T-helper 17 cell (primary cell): ENCODE measurements at regions not wholly inside any gene's neighbourhood (a gene's known extent, or its start where the extent isn't known, plus 50 kb on each side); places are given as distances from the start of the nearest gene placed in this dataset.

Source experiments
- ATAC-seq: fragments of 150-1000 bp; cut with Tn5 transposase; 2 replicates; pipeline ENCODE4 v1.10.0; 2021; ENCODE audit warnings: mild to moderate bottlenecking, moderate library complexity
- DNase-seq, 3 donors: peaks; one replicate each; pipeline versions ENCODE4 v3.0.0 to v3.0.0-alpha.2; 2020 to 2021
- H3K9me3 ChIP-seq: one replicate; pipeline ENCODE4 v1.7.0; 2013; ENCODE audit warnings: low read length, mild to moderate bottlenecking; ENCODE audit not compliant: control insufficient read depth, poor library complexity, severe bottlenecking
- H3K27ac Mint-ChIP-seq: one replicate; pipeline ENCODE4 v1.8.0; 2022; ENCODE audit warnings: mild to moderate bottlenecking, moderate library complexity, mixed read lengths
- H3K27me3 Mint-ChIP-seq: one replicate; pipeline ENCODE4 v1.8.0; 2022; ENCODE audit warnings: mixed read lengths
- H3K36me3 Mint-ChIP-seq: one replicate; pipeline ENCODE4 v1.8.0; 2022; ENCODE audit warnings: low read depth, mixed read lengths
- H3K4me1 Mint-ChIP-seq: one replicate; pipeline ENCODE4 v1.8.0; 2022; ENCODE audit warnings: mild to moderate bottlenecking, mixed read lengths
- H3K4me3 Mint-ChIP-seq: one replicate; pipeline ENCODE4 v1.8.0; 2022; ENCODE audit warnings: mild to moderate bottlenecking, moderate library complexity, mixed read lengths

DNA sequence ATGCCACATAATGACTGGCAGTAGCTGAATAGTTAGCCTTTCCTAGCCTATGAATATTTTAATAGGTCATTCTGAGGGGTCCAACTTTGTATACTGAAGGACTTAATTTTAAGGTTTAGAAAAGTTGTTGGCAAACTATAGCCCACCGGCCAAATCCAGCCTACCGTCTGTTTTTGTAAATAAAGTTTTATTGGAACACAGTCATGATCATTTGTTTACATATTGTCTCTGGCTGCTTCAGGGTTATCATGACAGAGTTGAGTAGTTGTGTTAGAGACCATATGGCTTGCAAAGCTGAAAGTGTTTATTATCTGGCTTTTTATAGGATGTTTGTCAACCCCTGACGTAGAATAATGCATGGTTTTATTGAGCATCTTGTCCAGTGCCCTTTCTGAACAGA lies 73.4 kb downstream of the NTMT2 start:
- Mint-ChIP-seq H3K36me3 (no peaks in the 10 kb centered on the region), H3K4me3 (no peak overlapping the region), H3K4me1 (peaks cover 4% of the 10 kb centered on the region), H3K27ac (no peak overlapping the region), H3K27me3 (peaks cover 18% of the 10 kb centered on the region)
- no peaks in the 10 kb centered on the region for H3K9me3 ChIP-seq
- DNase-seq, result no peak
- no peak for ATAC-seq

DNA sequence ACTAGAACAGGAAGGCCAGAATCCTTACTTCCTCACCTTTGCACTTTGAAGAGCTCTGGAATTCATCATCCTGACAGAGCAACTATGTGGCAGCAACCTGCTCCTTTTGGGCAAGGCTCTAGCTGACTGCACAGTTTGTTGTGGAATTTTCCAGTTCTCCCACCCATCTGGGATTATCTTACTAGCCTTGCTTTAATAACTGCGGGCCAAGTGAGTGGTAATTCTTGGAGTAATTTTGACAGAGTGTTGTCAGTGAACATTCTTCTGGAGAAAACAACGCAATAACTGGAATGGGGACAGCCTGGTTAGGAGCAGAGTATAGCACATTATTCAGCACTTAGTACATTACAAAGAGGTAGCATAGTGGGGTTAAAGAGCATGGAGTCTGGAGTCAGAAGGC lies 75.3 kb downstream of the NTMT2 start:
- no peak overlapping the region for H3K27ac Mint-ChIP-seq
- H3K9me3 ChIP-seq, result no peaks in the 10 kb centered on the region
- DNase-seq (no peak), ATAC-seq (no peak)
- no peaks in the 10 kb centered on the region for H3K4me1 Mint-ChIP-seq
- H3K4me3 Mint-ChIP-seq, result no peak overlapping the region
- H3K27me3 Mint-ChIP-seq, result peaks cover 4% of the 10 kb centered on the region
- no peaks in the 10 kb centered on the region for H3K36me3 Mint-ChIP-seq

DNA sequence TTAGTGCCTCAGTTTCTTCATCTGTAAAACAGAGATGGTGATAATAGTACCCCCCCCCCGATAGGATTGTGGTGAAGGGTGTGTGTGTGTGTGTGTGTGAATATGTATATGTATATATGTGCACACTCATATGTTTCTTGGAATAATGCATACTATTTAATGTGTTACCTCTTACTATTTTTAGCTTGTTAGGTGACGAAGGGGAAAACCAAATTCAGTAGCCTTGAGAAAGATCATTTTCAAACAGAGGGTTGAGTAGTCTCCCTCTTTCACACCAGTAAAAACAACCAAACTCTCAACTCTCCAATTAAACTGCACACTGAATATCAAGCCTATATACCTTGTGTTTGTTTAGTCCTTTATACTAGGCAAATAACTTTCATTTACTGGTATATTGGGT lies 75.7 kb downstream of the NTMT2 start:
- H3K36me3 Mint-ChIP-seq, result no peaks in the 10 kb centered on the region
- DNase-seq (no peak), ATAC-seq (no peak)
- H3K4me1 Mint-ChIP-seq, result no peaks in the 10 kb centered on the region
- peaks cover 3% of the 10 kb centered on the region for H3K27me3 Mint-ChIP-seq
- no peak overlapping the region for H3K27ac Mint-ChIP-seq
- H3K4me3 Mint-ChIP-seq, result no peak overlapping the region
- H3K9me3 ChIP-seq, result no peaks in the 10 kb centered on the region

DNA sequence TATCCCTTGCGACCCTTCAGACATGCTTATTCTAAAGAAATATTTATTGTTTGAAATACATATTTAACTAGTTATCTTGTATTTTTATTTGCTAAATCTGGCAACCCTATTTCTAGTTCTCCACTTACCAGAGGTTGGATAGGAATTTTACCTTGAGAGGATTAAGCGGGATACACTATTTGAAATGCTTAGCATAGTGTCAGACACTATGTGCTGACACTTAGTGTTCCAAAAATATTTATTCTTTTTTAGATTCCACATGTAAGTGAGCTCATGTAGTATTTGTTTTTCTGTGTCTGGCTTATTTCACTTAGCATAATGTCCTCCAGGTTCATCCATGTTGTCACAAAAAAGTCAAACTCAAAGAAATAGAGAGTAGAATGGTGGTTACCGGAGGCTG lies 78.7 kb downstream of the NTMT2 start:
- Mint-ChIP-seq H3K27me3 (peaks cover 14% of the 10 kb centered on the region), H3K27ac (no peak overlapping the region), H3K4me3 (no peak overlapping the region), H3K36me3 (no peaks in the 10 kb centered on the region), H3K4me1 (no peaks in the 10 kb centered on the region)
- ATAC-seq, result no peak
- no peaks in the 10 kb centered on the region for H3K9me3 ChIP-seq
- DNase-seq, result no peak

DNA sequence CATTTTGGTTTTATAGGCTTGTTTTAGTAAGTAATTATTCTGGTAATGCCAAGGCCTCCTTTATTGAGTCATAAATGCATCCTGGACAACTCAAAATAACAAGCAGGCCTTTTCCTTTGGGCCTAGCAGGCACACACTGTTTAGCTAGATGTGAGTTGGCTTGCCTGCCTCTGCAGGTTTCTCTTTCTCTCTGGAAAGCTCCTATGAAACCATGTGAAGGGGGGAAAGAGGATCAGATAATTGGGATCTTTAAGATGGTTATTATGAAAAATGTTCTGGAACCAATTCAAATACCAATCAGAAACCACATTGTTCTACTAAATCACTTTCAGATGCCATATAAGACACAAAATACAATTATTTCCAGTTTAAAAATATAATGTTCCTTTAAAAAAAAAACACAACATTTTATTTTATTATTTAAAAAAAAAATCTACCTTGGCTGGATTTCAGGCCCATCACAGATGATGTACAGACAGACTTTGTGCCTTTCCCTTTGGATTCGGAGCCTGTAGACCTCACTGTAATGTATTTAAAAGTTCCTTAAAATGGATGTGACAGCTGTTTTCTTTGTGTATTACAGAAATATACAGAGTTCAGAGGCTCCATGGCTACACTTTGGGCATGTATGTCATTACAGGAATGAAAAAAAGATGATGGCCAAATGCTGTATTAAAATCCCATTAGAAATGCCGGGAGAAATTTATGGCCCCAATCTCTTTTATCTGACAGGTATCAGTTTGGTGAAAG lies 80.2 kb downstream of the NTMT2 start:
- H3K36me3 Mint-ChIP-seq, result no peaks in the 10 kb centered on the region
- H3K27me3 Mint-ChIP-seq, result peaks cover 14% of the 10 kb centered on the region
- ATAC-seq (no peak), DNase-seq (no peak)
- H3K4me1 Mint-ChIP-seq, result no peaks in the 10 kb centered on the region
- H3K4me3 Mint-ChIP-seq, result no peak overlapping the region
- no peak overlapping the region for H3K27ac Mint-ChIP-seq
- H3K9me3 ChIP-seq, result no peaks in the 10 kb centered on the region

DNA sequence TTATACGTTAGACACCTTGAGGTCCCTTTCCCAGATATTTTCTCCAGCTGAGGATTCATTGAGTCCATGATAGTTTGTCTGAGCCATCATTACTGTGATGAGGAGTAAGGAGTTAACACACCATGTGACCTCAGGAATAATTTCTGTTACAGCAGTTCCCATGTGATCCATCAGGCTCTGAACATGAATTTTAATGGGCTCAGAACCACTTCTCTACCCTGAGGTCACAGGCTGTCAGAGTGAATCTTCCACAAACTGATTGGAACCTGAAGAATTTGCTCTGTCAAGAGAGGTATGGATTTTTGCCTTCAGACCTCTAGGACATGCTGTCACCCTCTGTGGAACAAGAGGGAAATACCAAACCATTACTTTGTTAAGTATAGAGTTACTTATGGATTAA lies 81.0 kb downstream of the NTMT2 start:
- H3K4me1 Mint-ChIP-seq, result no peaks in the 10 kb centered on the region
- ATAC-seq (no peak), DNase-seq (no peak)
- H3K4me3 Mint-ChIP-seq, result no peak overlapping the region
- H3K27me3 Mint-ChIP-seq, result peaks cover 14% of the 10 kb centered on the region
- no peak overlapping the region for H3K27ac Mint-ChIP-seq
- no peaks in the 10 kb centered on the region for H3K36me3 Mint-ChIP-seq
- no peaks in the 10 kb centered on the region for H3K9me3 ChIP-seq

DNA sequence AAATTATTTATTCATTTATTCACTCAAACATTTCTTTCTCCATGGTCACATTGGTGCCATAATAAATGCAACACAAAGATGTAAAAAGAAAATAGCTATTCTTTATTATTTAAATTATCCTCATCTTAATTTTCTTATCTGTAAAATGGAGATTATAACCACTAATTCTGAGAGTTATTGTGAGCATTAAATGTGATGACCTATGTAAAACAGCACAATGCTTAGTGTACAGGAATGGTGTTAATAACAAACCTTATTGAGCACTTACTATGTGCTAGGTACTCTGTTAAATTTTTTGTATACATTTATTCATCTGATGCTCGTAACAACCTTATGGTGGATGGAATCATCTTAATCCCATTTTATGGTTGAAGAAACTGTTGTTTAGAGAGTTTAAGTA lies 84.6 kb downstream of the NTMT2 start:
- H3K9me3 ChIP-seq, result no peaks in the 10 kb centered on the region
- ATAC-seq, result no peak
- H3K27me3 Mint-ChIP-seq, result peaks cover 27% of the 10 kb centered on the region
- H3K4me1 Mint-ChIP-seq, result no peaks in the 10 kb centered on the region
- H3K27ac Mint-ChIP-seq, result no peak overlapping the region
- H3K36me3 Mint-ChIP-seq, result no peaks in the 10 kb centered on the region
- DNase-seq, result no peak
- no peak overlapping the region for H3K4me3 Mint-ChIP-seq

DNA sequence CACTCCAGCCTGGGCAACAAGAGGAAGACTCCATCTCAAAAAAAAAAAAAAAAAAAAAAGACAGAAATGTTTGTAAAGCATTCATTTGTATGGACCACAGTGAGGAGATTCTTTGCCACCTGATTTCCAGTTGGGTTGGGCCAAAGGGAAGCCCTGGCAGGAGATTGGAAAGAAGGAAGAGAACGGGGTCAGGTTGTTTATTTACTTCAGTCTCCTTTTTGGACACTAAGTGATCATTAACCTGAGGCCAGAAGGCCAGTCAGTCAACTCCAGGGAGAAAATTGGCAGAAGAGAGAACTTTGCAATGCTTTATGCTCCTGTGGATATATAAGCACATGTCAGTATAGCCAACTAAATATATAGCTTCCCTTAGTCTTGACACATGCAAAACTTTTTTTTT lies 85.9 kb downstream of the NTMT2 start:
- Mint-ChIP-seq H3K4me1 (no peaks in the 10 kb centered on the region), H3K36me3 (no peaks in the 10 kb centered on the region), H3K4me3 (no peak overlapping the region), H3K27ac (no peak overlapping the region), H3K27me3 (peaks cover 27% of the 10 kb centered on the region)
- no peak for ATAC-seq
- H3K9me3 ChIP-seq, result no peaks in the 10 kb centered on the region
- DNase-seq, result no peak

DNA sequence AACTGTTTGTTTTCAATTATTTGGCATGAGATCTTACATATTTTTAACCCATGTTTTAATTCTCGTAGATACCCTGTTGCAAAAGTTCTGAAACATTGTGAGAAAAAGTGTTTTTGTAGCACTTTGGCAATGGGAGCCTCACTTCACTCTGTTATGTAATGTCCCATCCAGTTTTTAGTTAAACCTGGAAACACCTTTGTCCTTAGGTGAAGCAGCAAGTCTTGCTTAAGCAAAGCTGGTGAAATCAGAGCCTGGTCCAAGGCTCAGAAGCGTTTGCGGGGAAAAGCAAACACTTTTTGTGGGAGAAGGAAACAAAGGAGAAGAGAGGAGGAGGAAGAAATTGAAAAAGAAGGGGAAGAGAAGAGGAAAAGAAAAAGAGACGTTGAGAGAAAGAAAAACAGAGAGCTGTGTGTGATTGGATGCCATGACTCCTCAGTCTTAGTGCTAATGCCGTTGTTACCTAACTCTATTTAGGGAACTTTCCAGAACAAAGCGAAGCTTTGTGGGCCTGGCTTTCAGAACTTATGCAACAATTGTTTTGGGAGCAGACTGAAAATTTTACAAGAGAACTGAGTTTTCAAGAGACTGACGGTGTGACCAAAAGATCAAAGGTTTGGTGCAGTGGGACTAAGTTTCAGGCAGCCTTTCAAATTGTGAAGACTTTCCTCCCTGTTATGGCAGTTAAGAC lies 93.1 kb downstream of the NTMT2 start:
- Mint-ChIP-seq H3K4me1 (no peaks in the 10 kb centered on the region), H3K27ac (peak overlapping the region; percentile 2), H3K27me3 (peaks cover 9% of the 10 kb centered on the region), H3K4me3 (no peak overlapping the region), H3K36me3 (no peaks in the 10 kb centered on the region)
- DNase-seq (no peak), ATAC-seq (no peak)
- no peaks in the 10 kb centered on the region for H3K9me3 ChIP-seq

DNA sequence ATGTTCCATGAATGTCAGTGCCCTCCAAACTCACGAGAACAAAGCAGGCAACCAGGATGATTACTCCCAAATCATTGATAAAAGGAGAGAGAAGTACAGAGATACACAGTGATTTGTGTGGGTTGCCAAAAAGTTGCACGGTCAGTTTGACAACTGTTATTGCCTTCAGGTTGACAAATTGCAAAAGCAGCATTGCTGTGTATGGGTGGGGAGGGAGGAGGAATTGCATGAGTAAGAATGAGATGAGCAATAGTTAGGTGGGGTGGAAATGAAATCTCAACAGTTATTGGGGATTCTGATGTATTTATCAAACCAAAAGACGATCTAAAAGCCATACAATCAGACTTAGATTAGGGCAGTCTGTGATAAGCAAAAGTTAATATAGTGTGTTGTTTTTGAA lies 93.7 kb downstream of the NTMT2 start:
- DNase-seq (no peak), ATAC-seq (no peak)
- no peaks in the 10 kb centered on the region for H3K36me3 Mint-ChIP-seq
- H3K4me3 Mint-ChIP-seq, result no peak overlapping the region
- H3K4me1 Mint-ChIP-seq, result no peaks in the 10 kb centered on the region
- no peaks in the 10 kb centered on the region for H3K9me3 ChIP-seq
- no peak overlapping the region for H3K27ac Mint-ChIP-seq
- H3K27me3 Mint-ChIP-seq, result peaks cover 6% of the 10 kb centered on the region

DNA sequence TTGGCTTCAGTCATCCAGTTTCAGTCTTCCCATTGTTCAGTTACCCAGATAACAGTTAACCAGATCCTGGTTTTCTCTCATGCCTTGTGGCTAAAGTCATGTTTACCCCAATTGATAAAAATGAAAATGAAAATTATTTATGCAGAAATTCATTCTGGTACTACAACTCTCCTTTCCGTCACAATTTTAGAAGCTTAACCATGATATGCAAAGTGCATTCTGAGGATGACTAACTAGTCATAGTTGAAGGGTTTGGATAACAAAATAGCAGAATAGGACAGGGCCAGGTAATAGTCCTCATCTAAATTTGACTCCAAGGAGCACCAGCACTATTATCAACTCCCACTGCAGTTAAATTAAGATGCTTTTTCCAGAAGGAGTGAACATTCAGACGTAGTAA lies 94.7 kb downstream of the NTMT2 start:
- Mint-ChIP-seq H3K4me3 (no peak overlapping the region), H3K4me1 (no peaks in the 10 kb centered on the region), H3K36me3 (no peaks in the 10 kb centered on the region), H3K27ac (no peak overlapping the region), H3K27me3 (peaks cover 4% of the 10 kb centered on the region)
- no peaks in the 10 kb centered on the region for H3K9me3 ChIP-seq
- DNase-seq (no peak), ATAC-seq (no peak)

DNA sequence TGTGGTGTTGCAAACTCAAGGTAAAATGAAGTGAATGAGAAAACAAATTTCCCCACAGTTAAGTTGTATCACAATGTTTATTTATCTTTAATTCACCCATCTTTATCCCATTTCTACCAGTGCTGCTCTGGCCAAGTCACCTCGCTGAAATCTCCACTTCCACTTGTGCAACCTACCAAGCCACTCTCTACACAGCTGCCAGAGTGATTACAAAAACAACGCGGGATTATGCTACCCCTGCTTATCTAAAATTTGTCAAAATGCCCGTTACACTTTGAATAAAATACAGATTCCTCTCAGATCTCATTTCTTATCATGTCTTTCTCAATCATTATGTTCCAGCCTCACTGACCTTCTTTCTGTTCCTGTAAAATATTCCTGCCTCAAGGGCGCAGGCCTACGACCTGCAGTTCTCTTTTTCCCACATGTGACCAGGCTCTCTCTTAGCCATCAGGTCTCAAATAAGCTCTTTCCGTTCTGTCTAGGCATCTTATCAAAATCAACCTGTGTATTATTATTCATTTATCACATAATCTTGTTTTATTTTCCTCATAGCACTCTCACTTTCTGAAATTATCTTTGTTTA lies 95.6 kb downstream of the NTMT2 start:
- DNase-seq (no peak), ATAC-seq (no peak)
- no peaks in the 10 kb centered on the region for H3K4me1 Mint-ChIP-seq
- no peaks in the 10 kb centered on the region for H3K9me3 ChIP-seq
- H3K4me3 Mint-ChIP-seq, result no peak overlapping the region
- no peak overlapping the region for H3K27ac Mint-ChIP-seq
- H3K36me3 Mint-ChIP-seq, result no peaks in the 10 kb centered on the region
- H3K27me3 Mint-ChIP-seq, result peaks cover 4% of the 10 kb centered on the region

DNA sequence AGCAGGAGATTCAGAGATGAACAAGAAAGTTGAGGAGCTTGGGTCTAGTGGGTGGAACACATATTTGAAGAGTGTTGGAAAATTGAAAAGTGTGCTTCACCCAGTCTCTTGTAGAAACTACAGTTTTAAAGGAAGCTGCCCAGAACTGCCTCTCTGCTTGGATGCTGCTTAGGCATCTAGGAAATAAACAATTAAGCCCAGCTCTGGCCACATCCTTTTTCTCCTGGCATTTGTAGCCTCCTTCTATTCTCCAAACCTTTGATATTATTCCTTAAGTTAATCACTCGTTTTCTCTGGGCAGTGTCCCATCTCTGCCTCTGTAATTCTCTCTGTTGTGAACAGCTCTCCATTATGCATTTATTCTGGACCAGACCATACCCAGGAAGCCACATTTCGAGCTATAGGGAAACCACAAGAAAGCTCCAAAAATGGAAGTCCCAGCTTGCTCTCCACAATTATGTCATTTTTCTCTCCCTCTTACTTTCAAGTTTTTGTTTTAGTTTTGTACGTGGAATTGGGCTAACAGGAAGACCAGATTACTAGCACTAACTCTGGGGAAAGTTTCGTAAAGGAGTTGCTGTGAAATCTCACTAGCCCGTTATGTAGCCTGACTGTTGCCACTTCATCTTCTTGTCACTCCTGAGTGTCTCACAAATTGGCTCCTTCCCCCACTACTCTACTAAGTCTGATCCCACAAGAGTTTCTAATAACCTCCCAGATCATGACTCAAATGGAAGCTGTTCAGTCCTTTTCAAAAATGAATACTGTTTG lies 102.2 kb downstream of the NTMT2 start:
- no peaks in the 10 kb centered on the region for H3K9me3 ChIP-seq
- ATAC-seq (no peak), DNase-seq (no peak)
- H3K36me3 Mint-ChIP-seq, result no peaks in the 10 kb centered on the region
- H3K4me1 Mint-ChIP-seq, result peaks cover 3% of the 10 kb centered on the region
- H3K4me3 Mint-ChIP-seq, result no peak overlapping the region
- H3K27ac Mint-ChIP-seq, result no peak overlapping the region
- H3K27me3 Mint-ChIP-seq, result no peaks in the 10 kb centered on the region
